Cardiac fibroblast (primary cell): ENCODE measurements at regions not wholly inside any gene's neighbourhood (a gene's known extent, or its start where the extent isn't known, plus 50 kb on each side); places are given as distances from the start of the nearest gene placed in this dataset.

ENCODE experiments used
- DNase-seq, 2 donors: peaks; one replicate each; pipeline versions ENCODE4 v3.0.0 to v3.0.0-alpha.2; 2010; ENCODE audit warnings: low read depth in 2 of 2
- H3K4me3 ChIP-seq, 2 donors: replicated peaks in 1 of 2; 1 replicate in 1 of 2; 2 replicates in 1 of 2; pipeline ENCODE4 v1.5.1; 2011; ENCODE audit warnings: low read depth in 2 of 2, low read length in 2 of 2, mild to moderate bottlenecking in 2 of 2, moderate library complexity in 1 of 2
- CTCF ChIP-seq: IDR thresholded peaks from one replicate; pipeline ENCODE4 v1.5.1; 2011; ENCODE audit warnings: low read depth, mild to moderate bottlenecking, low read length, inconsistent platforms

GRCh38 chr20:57829336-57829735 is 119.5 kb upstream of the PMEPA1 start:
- no peak for TF ChIP-seq CTCF
- no peak overlapping the region for H3K4me3 ChIP-seq
- DNase-seq, result no peak

GRCh38 chr20:57828696-57829095 is 118.9 kb upstream of the PMEPA1 start:
- no peak overlapping the region for H3K4me3 ChIP-seq
- no peak for DNase-seq
- TF ChIP-seq CTCF, result no peak

- no peak for DNase-seq
- TF ChIP-seq CTCF, result no peak
- H3K4me3 ChIP-seq, result no peak overlapping the region
Measured at GRCh38 chr20:57826666-57827287, 117.0 kb upstream of the PMEPA1 start.

- no peak for DNase-seq
- H3K4me3 ChIP-seq, result no peak overlapping the region
- TF ChIP-seq CTCF, result no peak
Measured at GRCh38 chr20:57824909-57825308, 115.1 kb upstream of the PMEPA1 start.

- no peak overlapping the region for H3K4me3 ChIP-seq
- DNase-seq, result no peak
- no peak for TF ChIP-seq CTCF
Measured at GRCh38 chr20:57821935-57822334, 112.1 kb upstream of the PMEPA1 start.

GRCh38 chr20:57819691-57820380 is 110.0 kb upstream of the PMEPA1 start:
- H3K4me3 ChIP-seq, result no peak overlapping the region
- DNase-seq, result no peak
- TF ChIP-seq CTCF, result no peak
